Astrocyte of the cerebellum (primary cell): ENCODE measurements at regions not wholly inside any gene's neighbourhood (a gene's known extent, or its start where the extent isn't known, plus 50 kb on each side); places are given as distances from the start of the nearest gene placed in this dataset.

ENCODE experiments used
- DNase-seq: peaks from one replicate; pipeline ENCODE4 v3.0.0-alpha.2; 2011; ENCODE audit warnings: low read depth
- H3K4me3 ChIP-seq: 2 replicates; pipeline ENCODE4 v1.5.1; 2011; ENCODE audit warnings: mild to moderate bottlenecking, low read depth, low read length, moderate library complexity
- CTCF ChIP-seq: IDR thresholded peaks from 2 replicates; pipeline ENCODE4 v1.5.1; 2012; ENCODE audit warnings: low read length, low read depth, moderate library complexity, mild to moderate bottlenecking; ENCODE audit errors: missing control alignments
- in situ Hi-C: cut with HindIII; loops from 2 replicates; pipeline ENCODE4 v1.10.0; 2017; ENCODE audit warnings: low sequenced_read_pairs

DNA sequence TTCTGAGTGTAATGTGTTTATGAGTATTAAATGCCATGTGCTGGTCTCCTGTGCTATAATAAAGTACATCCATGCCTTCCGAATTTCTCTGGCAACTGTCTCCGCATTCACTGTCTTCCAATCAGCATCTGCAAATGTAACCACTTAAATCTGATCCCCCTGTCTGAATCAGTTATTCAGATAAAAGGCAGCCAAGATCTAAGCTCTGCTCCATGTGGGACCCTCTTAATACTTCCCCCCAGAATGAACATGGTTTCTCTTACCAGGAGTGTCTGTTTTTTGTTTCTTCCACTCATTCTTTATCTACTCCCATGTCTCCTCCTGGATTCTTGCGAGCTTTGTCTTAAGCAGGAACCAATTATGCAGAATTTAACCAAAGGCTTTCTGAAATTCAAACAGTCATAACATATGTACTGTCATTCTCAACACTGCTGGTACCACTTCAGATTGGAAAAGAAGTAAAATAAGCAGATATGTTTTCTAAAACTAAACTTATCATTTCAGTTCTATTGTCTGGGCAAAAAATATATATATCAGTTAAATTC lies 996.7 kb upstream of the FLRT2 start:
- TF ChIP-seq CTCF: no peak
- in situ Hi-C loops: no loop called here
- no peak for DNase-seq

DNA sequence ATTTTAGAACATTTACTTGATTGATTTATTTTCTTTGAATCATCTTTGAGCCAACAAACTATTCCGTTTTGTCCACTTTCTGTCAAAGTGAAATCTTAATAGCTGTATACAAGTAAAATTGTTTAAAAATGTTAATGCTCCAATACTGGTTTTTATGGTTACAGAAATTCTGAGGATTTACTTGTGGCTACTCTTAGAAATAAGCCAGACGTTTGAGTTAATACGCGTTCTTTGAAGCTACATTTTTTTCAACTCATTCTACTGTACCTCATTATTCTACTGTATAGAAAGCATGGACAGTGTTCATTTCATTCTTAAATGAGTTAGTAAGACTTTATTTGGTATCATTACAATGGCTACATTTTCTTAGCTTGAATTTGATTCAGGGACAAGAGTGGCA lies 996.2 kb upstream of the FLRT2 start:
- H3K4me3 ChIP-seq: no peak overlapping the region
- no peak for TF ChIP-seq CTCF
- DNase-seq: no peak
- in situ Hi-C loops: no loop called here

More for the DNA sequence above, 996.7 kb upstream of the FLRT2 start:
- no peak overlapping the region for H3K4me3 ChIP-seq

GRCh38 chr14:84535484-84535883 lies 994.5 kb upstream of the FLRT2 start:
- in situ Hi-C loops: no loop called here
- no peak overlapping the region for H3K4me3 ChIP-seq
- no peak for DNase-seq
- TF ChIP-seq CTCF: no peak

DNA sequence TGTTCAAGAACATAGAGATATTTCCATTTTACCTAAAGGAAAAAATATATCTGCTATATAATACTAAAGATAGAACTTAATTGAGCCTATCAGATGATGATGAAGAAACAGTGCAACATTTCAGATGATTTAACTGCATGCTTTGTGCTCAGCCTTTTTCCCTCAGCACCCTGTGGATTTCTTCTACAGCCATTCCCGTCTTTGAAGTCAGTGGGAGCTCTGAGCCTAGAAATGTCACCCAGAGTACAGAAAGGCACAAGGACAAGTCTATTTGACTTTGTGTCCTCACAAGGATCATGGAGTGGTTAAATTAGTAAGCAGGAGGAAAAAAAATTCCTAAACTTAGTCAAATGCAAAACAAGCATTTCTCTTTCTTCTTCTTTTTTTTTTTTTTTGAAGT lies 994.0 kb upstream of the FLRT2 start:
- DNase-seq: no peak
- in situ Hi-C loops: no loop called here
- no peak overlapping the region for H3K4me3 ChIP-seq
- no peak for TF ChIP-seq CTCF

DNA sequence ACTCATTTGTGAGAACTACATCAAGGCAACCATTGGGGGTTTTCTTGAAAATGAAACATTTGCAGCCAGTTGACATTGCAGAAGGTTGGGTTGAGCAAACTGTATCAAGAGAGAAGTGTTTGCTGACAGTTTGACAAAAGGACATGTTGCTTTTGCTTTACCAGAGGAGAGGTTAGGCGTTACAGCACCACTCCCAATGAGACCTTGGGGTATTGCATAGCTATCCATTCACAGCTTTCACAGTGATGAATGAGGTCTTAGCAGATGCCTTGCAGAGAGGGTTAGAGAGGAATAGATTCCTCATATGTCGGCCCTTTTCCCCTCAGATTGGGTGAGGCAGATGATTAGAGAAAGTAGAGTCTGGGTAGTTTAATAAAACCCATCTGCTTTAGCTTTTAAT lies 988.9 kb upstream of the FLRT2 start:
- no peak overlapping the region for H3K4me3 ChIP-seq
- TF ChIP-seq CTCF: no peak
- in situ Hi-C loops: no loop called here
- no peak for DNase-seq

GRCh38 chr14:84543859-84544258 lies 986.1 kb upstream of the FLRT2 start:
- TF ChIP-seq CTCF: no peak
- in situ Hi-C loops: no loop called here
- DNase-seq: no peak
- H3K4me3 ChIP-seq: no peak overlapping the region
